Parathyroid adenoma (tissue), 2 donors: ENCODE measurements at regions not wholly inside any gene's neighbourhood (a gene's known extent, or its start where the extent isn't known, plus 50 kb on each side); places are given as distances from the start of the nearest gene placed in this dataset.

Experiments
- H2AFZ ChIP-seq: fragments of 300-600 bp; sonication (generic); one replicate; pipeline ENCODE4 v1.7.0; 2017; ENCODE audit warnings: antibody characterized with exemption, mild to moderate bottlenecking
- H3K27ac ChIP-seq: fragments of 300-600 bp; sonication (generic); one replicate; pipeline ENCODE4 v1.7.0; 2017
- H3K27me3 ChIP-seq: fragments of 300-600 bp; sonication (generic); one replicate; pipeline ENCODE4 v1.7.0; 2017; ENCODE audit warnings: low read length; ENCODE audit not compliant: control insufficient read depth, insufficient read depth
- H3K36me3 ChIP-seq: fragments of 300-600 bp; sonication (generic); one replicate; pipeline ENCODE4 v1.7.0; 2017; ENCODE audit warnings: low read length; ENCODE audit not compliant: control insufficient read depth, insufficient read depth
- H3K4me1 ChIP-seq: fragments of 300-600 bp; sonication (generic); one replicate; pipeline ENCODE4 v1.7.0; 2017; ENCODE audit warnings: control low read depth
- H3K4me2 ChIP-seq: fragments of 300-600 bp; sonication (generic); one replicate; pipeline ENCODE4 v1.7.0; 2017; ENCODE audit warnings: low read length
- H3K4me3 ChIP-seq: fragments of 300-600 bp; sonication (generic); one replicate; pipeline ENCODE4 v1.7.0; 2017; ENCODE audit warnings: low read depth, low read length
- H3K79me2 ChIP-seq: fragments of 300-600 bp; sonication (generic); one replicate; pipeline ENCODE4 v1.7.0; 2017; ENCODE audit warnings: control low read depth
- H3K9ac ChIP-seq: fragments of 300-600 bp; sonication (generic); one replicate; pipeline ENCODE4 v1.7.0; 2017; ENCODE audit warnings: mild to moderate bottlenecking
- H3K9me3 ChIP-seq: fragments of 300-600 bp; sonication (generic); one replicate; pipeline ENCODE4 v1.7.0; 2017; ENCODE audit warnings: low read length; ENCODE audit not compliant: control insufficient read depth
- CTCF ChIP-seq: fragments of 300-600 bp; sonication (generic); IDR thresholded peaks from one replicate; pipeline ENCODE4 v1.7.0; 2017; ENCODE audit warnings: antibody characterized with exemption, mild to moderate bottlenecking
- donor health status: primary hyperparathyroidism.

- Histone ChIP-seq H3K79me2 (no peaks in the 10 kb centered on the region), H3K27me3 (no peaks in the 10 kb centered on the region), H2AFZ (no peak overlapping the region), H3K9ac (no peak overlapping the region), H3K4me2 (no peak overlapping the region), H3K4me3 (no peak overlapping the region), H3K4me1 (no peaks in the 10 kb centered on the region), H3K27ac (no peak overlapping the region), H3K9me3 (no peaks in the 10 kb centered on the region), H3K36me3 (no peaks in the 10 kb centered on the region)
- no peak for TF ChIP-seq CTCF
Observed at GRCh38 chr1:195434566-195435203, 1173.6 kb downstream of the KCNT2 start.

- H3K9ac ChIP-seq = no peak overlapping the region
- no peak overlapping the region for H3K4me2 ChIP-seq
- TF ChIP-seq CTCF = no peak
- no peak overlapping the region for H2AFZ ChIP-seq
- no peaks in the 10 kb centered on the region for H3K9me3 ChIP-seq
- H3K36me3 ChIP-seq = no peaks in the 10 kb centered on the region
- H3K27ac ChIP-seq = no peak overlapping the region
- no peaks in the 10 kb centered on the region for H3K4me1 ChIP-seq
- no peaks in the 10 kb centered on the region for H3K79me2 ChIP-seq
- H3K4me3 ChIP-seq = no peak overlapping the region
- no peaks in the 10 kb centered on the region for H3K27me3 ChIP-seq
Observed at GRCh38 chr1:195430826-195431225, 1177.4 kb downstream of the KCNT2 start.

GRCh38 chr1:195428927-195429326 lies 1179.3 kb downstream of the KCNT2 start:
- no peaks in the 10 kb centered on the region for H3K27me3 ChIP-seq
- H3K27ac ChIP-seq = no peak overlapping the region
- no peak overlapping the region for H3K4me3 ChIP-seq
- H2AFZ ChIP-seq = no peak overlapping the region
- no peaks in the 10 kb centered on the region for H3K36me3 ChIP-seq
- no peaks in the 10 kb centered on the region for H3K79me2 ChIP-seq
- H3K9ac ChIP-seq = no peak overlapping the region
- no peaks in the 10 kb centered on the region for H3K9me3 ChIP-seq
- no peak overlapping the region for H3K4me2 ChIP-seq
- no peaks in the 10 kb centered on the region for H3K4me1 ChIP-seq
- TF ChIP-seq CTCF = no peak

GRCh38 chr1:195415584-195415983 lies 1192.7 kb downstream of the KCNT2 start:
- Histone ChIP-seq H3K79me2 (no peaks in the 10 kb centered on the region), H3K27me3 (no peaks in the 10 kb centered on the region), H3K4me1 (no peaks in the 10 kb centered on the region), H3K4me3 (no peak overlapping the region), H3K36me3 (no peaks in the 10 kb centered on the region), H2AFZ (no peak overlapping the region), H3K9me3 (no peaks in the 10 kb centered on the region), H3K4me2 (no peak overlapping the region), H3K9ac (no peak overlapping the region), H3K27ac (no peak overlapping the region)
- TF ChIP-seq CTCF = no peak

GRCh38 chr1:195394567-195394966 lies 1213.7 kb downstream of the KCNT2 start:
- Histone ChIP-seq H3K4me3 (no peak overlapping the region), H3K4me2 (no peak overlapping the region), H3K9me3 (no peaks in the 10 kb centered on the region), H3K79me2 (no peaks in the 10 kb centered on the region), H3K4me1 (no peaks in the 10 kb centered on the region), H3K36me3 (no peaks in the 10 kb centered on the region), H3K27me3 (no peaks in the 10 kb centered on the region), H3K27ac (no peak overlapping the region), H2AFZ (no peak overlapping the region), H3K9ac (no peak overlapping the region)
- no peak for TF ChIP-seq CTCF
